IPS-15b (cell line): ENCODE measurements at regions not wholly inside any gene's neighbourhood (a gene's known extent, or its start where the extent isn't known, plus 50 kb on each side); places are given as distances from the start of the nearest gene placed in this dataset.

Experiments used
- H3K27me3 ChIP-seq: one replicate; pipeline ENCODE4 v1.6.1; 2013; ENCODE audit warnings: low read length; ENCODE audit not compliant: control insufficient read depth, insufficient read depth
- H3K36me3 ChIP-seq: one replicate; pipeline ENCODE4 v1.6.1; 2013; ENCODE audit warnings: low read length; ENCODE audit not compliant: control insufficient read depth, insufficient read depth
- H3K4me1 ChIP-seq: one replicate; pipeline ENCODE4 v1.6.1; 2013; ENCODE audit warnings: mild to moderate bottlenecking, low read length; ENCODE audit not compliant: control insufficient read depth, insufficient read depth
- H3K4me3 ChIP-seq: one replicate; pipeline ENCODE4 v1.5.1; 2013; ENCODE audit warnings: low read depth, low read length
- H3K9ac ChIP-seq: one replicate; pipeline ENCODE4 v1.6.1; 2013; ENCODE audit warnings: low read depth, mild to moderate bottlenecking, low read length
- H3K9me3 ChIP-seq: one replicate; pipeline ENCODE4 v1.6.1; 2013; ENCODE audit warnings: mild to moderate bottlenecking, low read length; ENCODE audit not compliant: control insufficient read depth, insufficient read depth

DNA sequence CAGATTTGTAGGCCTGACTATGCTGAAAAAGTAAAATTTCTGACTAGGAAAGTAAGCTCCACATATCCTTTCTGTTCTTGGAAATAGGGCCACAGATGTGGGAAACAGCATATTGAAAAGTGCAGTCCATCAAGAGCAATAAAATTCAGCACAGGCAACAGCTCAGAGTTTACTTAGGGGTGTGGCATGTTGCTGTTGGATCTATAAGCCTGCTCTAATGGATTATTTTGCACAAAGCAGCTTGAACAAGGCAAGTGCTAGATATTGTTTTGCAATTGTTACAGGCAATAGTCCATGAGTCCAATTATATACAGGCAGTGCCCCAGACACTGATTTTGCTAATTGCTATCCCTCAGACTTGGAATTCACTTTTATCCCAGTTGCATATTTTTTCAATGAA is 289.8 kb upstream of the SNX7 start:
- Histone ChIP-seq H3K36me3 (no peaks in the 10 kb centered on the region), H3K4me3 (no peak overlapping the region), H3K4me1 (no peaks in the 10 kb centered on the region), H3K27me3 (no peaks in the 10 kb centered on the region), H3K9ac (no peak overlapping the region), H3K9me3 (no peaks in the 10 kb centered on the region)

DNA sequence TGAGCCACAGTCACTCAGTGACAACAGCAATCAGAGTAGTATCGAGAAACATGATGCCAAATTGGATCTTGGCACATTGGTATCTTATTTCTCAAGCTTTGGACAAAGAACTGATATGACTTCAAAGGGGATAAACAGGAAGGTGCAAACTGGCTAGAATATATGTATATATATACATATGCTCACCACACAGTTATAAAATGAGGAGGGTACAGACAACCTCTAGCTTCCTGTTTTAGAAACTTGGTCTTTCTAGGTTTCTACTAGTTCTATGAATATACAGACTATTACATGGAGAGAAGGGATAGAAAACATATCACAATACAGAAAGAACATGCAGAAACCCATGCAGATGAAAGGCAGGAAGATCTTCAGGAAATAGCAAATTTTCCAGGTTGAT is 292.1 kb upstream of the SNX7 start:
- H3K36me3 ChIP-seq, result no peaks in the 10 kb centered on the region
- no peaks in the 10 kb centered on the region for H3K4me1 ChIP-seq
- H3K9ac ChIP-seq, result no peak overlapping the region
- H3K4me3 ChIP-seq, result no peak overlapping the region
- H3K27me3 ChIP-seq, result no peaks in the 10 kb centered on the region
- no peaks in the 10 kb centered on the region for H3K9me3 ChIP-seq

DNA sequence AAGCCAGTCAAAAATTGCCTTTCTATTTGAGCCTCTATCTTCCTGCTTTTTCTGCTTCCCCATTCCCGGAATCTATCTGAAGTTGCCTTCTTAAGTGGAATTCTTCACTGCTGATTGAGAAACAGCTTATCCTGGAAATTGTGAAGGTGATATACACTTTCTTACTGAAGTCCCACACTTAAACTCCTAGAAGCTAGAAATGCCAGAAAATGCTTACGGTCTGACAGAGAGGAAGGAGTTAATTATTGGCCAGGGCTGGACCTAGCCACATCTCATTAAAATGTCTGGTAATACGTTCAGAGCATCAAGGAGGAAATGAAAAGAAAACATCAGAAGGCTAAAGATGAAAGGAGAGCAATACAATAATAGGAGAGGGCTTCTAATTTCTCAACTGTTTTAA is 292.5 kb upstream of the SNX7 start:
- H3K9ac ChIP-seq, result no peak overlapping the region
- no peaks in the 10 kb centered on the region for H3K4me1 ChIP-seq
- no peak overlapping the region for H3K4me3 ChIP-seq
- H3K27me3 ChIP-seq, result no peaks in the 10 kb centered on the region
- H3K36me3 ChIP-seq, result no peaks in the 10 kb centered on the region
- H3K9me3 ChIP-seq, result no peaks in the 10 kb centered on the region

DNA sequence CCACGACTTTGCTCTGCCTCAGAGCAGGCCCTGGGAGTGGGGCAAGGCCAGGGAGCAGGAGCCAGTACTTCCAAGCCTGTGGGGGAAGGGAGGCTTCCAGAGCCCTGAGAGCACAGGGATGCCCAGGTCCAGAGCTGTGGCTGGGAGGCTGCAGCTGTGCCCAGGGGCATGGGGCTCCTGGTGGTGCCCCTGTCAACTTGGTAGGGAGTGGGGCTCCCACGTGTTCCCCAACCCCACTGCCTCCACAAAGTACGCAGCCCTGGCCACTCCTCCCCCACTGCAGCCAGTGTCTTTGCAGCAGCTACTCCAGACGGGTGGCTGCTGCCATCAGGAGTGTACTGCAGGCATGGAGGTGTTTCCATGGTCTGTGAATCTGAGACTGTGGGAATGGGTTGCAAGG is 294.1 kb upstream of the SNX7 start:
- Histone ChIP-seq H3K9ac (no peak overlapping the region), H3K4me1 (no peaks in the 10 kb centered on the region), H3K36me3 (no peaks in the 10 kb centered on the region), H3K9me3 (no peaks in the 10 kb centered on the region), H3K27me3 (no peaks in the 10 kb centered on the region), H3K4me3 (no peak overlapping the region)

DNA sequence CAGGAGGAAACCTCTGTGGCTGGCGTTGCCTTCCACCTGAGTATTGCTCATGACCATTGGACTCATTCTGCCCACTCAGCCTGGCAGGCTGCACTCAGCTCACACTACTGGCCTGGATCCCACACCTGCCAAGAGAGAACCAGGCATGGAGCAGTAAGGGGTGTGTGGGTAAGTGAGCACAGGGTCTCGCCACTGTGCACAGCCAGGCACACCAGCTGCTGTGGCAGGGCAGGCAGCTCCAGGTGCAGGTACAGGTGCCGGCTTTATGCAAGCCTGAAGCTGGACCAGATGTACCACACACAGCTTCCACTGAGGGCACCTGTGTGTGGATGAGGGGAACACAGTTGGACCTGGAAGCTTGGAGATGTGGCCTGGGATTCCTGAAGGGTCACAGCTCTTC is 295.2 kb upstream of the SNX7 start:
- H3K9ac ChIP-seq, result no peak overlapping the region
- no peaks in the 10 kb centered on the region for H3K4me1 ChIP-seq
- no peaks in the 10 kb centered on the region for H3K36me3 ChIP-seq
- H3K27me3 ChIP-seq, result no peaks in the 10 kb centered on the region
- H3K4me3 ChIP-seq, result no peak overlapping the region
- H3K9me3 ChIP-seq, result no peaks in the 10 kb centered on the region

DNA sequence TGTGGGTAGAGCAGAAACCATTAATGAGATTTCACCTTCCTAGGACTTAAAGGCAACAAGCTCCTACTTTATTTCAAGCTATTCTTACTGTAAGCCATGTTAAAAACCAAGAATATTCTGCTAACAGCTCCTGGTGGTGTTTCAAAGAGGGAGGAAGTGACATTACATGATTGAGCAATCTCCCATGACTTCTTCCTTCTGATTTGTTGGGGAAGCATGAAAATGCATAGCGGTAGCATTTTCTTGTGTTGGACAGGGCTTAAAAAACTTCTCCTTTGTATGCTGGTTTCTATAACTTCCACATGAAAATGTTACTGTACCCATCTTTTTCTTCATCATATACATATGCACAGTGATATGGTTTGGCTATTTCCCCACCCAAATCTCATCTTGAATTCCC is 297.0 kb upstream of the SNX7 start:
- Histone ChIP-seq H3K9me3 (no peaks in the 10 kb centered on the region), H3K4me3 (no peak overlapping the region), H3K9ac (no peak overlapping the region), H3K27me3 (no peaks in the 10 kb centered on the region), H3K4me1 (no peaks in the 10 kb centered on the region), H3K36me3 (no peaks in the 10 kb centered on the region)

DNA sequence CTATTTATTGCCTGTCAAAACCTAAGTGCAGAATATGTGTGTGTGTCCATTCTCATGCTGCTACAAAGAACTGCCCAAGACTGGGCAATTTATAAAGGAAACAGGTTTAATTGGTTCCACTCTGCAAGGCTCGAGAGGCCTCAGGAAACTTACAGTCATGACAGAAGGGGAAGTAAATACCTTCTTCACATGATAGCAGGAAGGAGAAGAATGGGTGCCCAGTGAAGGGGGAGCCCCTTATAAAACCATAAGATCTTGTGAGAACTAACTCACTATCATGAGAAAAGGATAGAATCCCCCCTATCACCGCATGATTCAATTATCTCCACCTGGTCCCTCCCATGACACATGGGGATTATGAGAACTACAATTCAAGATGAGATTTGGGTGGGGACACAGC is 300.7 kb upstream of the SNX7 start:
- no peaks in the 10 kb centered on the region for H3K9me3 ChIP-seq
- no peak overlapping the region for H3K4me3 ChIP-seq
- H3K9ac ChIP-seq, result no peak overlapping the region
- H3K27me3 ChIP-seq, result no peaks in the 10 kb centered on the region
- no peaks in the 10 kb centered on the region for H3K4me1 ChIP-seq
- no peaks in the 10 kb centered on the region for H3K36me3 ChIP-seq

DNA sequence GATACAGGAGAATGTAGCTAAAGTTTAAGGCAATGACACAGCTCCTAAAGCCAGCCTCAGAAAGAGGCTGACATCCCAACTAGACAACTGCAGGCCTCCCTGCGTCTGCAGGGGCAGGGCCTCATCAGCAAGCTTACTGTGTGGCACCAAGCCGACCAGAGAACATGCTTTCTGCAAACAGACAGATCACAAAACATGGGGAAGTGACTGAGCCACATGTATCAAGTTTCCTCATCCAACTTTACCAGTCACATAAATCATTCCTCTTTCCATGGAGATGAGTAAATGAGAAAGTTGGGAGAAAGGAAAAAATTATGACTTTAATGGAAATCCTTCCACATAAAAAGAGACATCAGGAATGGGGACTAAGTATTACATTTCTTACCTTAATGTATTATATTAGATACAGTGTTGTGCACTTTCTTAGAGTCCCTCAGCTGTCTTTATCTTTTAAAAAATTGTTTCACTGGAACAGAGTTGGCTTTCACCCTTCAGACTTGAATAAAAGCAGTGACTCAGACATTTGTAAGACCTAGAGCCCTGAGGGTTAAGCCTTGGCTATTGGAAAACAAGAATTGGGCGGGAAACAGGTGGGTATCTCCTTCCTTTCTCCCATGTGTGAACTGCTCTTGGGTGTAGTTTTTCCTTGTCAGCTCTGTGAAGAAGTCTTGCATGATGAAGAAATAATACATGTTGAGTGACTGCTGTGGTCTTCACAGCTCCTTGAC is 305.7 kb upstream of the SNX7 start:
- Histone ChIP-seq H3K4me1 (no peaks in the 10 kb centered on the region), H3K27me3 (no peaks in the 10 kb centered on the region), H3K9me3 (no peaks in the 10 kb centered on the region), H3K9ac (no peak overlapping the region), H3K36me3 (no peaks in the 10 kb centered on the region), H3K4me3 (no peak overlapping the region)

DNA sequence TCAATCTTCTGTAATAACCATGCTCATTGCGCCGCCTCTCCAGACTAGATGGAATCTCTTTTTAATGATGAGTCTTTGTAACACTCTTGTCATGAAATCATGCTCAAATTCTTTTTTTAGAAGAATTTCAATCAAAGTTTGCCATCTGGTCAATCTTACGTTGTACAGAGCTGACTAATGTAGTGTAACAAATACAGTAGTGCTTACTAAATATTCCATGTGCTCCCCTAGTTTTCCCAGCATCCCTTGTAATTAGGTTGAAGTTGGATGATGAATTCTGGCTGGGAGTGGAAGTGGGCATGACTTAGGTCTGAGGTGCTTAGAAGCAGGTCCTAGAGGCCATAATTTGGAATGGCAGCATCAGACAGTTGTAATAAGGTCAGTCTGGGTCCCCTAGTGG is 309.1 kb upstream of the SNX7 start:
- no peaks in the 10 kb centered on the region for H3K9me3 ChIP-seq
- H3K4me1 ChIP-seq, result no peaks in the 10 kb centered on the region
- no peak overlapping the region for H3K4me3 ChIP-seq
- H3K27me3 ChIP-seq, result no peaks in the 10 kb centered on the region
- H3K9ac ChIP-seq, result no peak overlapping the region
- H3K36me3 ChIP-seq, result no peaks in the 10 kb centered on the region

DNA sequence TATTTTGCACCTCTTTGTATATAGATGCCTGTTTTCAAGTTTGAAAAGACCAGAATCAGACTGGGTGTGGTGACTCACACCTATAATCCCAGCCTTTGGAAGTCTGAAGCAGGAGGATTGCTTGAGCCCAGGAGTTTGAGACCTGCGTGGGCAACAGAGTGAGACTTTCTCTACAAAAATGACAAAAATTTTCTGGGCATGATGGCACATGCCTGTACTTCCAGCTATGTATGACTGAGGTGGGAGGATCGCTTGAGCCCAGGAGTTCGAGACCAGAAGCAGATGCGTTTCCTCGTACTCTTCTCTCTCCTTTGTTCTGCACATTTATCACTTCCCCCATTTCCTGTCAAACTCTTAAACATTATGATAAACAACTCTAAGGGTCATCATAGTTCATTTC is 310.0 kb upstream of the SNX7 start:
- Histone ChIP-seq H3K36me3 (no peaks in the 10 kb centered on the region), H3K4me1 (no peaks in the 10 kb centered on the region), H3K9ac (no peak overlapping the region), H3K27me3 (no peaks in the 10 kb centered on the region), H3K4me3 (no peak overlapping the region), H3K9me3 (no peaks in the 10 kb centered on the region)

DNA sequence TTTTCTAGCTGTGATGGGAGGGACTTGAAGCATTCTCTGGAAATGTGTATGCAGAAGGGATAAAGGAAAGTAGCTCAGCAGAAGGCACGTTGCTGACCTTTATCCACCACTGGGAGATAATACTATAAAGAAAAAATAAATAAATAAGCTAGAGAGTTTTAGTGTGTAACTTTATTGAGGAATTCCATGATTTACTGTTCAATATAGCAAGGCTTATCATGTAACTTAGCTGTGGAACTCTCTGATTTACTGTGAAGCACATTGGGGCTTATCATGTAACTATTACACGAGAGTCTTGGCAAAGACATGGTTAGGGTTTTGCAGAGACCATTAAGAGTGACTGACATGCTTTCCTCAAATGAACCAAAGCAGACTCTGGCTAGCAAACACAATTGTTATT is 316.1 kb upstream of the SNX7 start:
- H3K27me3 ChIP-seq, result no peaks in the 10 kb centered on the region
- H3K4me3 ChIP-seq, result no peak overlapping the region

DNA sequence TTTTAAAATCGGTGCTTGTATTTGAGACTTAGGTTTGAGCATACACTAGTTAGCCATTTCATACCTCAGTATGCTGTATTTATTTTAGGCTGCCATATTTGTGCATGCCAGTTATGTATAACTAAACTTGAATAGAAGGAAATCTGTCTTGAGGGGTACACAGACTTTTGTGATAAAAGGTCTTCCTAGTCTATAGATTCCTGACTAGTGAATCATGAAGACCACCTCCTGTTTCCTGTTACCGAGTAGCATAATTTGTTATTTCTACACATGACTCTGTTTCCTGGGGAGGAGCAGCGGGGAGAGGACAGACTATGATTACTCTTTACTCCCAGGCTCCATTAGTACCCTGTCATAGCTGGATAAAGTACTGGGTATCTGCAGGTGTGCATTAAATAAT is 316.8 kb upstream of the SNX7 start:
- Histone ChIP-seq H3K9me3 (no peaks in the 10 kb centered on the region), H3K4me1 (no peaks in the 10 kb centered on the region), H3K4me3 (no peak overlapping the region), H3K27me3 (no peaks in the 10 kb centered on the region), H3K36me3 (no peaks in the 10 kb centered on the region), H3K9ac (no peak overlapping the region)

More for the DNA sequence above, 316.1 kb upstream of the SNX7 start:
- Histone ChIP-seq H3K36me3 (no peaks in the 10 kb centered on the region), H3K9ac (no peak overlapping the region), H3K9me3 (no peaks in the 10 kb centered on the region), H3K4me1 (no peaks in the 10 kb centered on the region)
